ENCODE measurements at regions not wholly inside any gene's neighbourhood (a gene's known extent, or its start where the extent isn't known, plus 50 kb on each side); places are given as distances from the start of the nearest gene placed in this dataset.

GRCh38 chr7:45363669-45364068, 206.1 kb downstream of the RAMP3 start:
- no peak overlapping the region for H3K27ac ChIP-seq (replicated peaks)
- H3K4me3 ChIP-seq (replicated peaks; ENCODE audit: insufficient read depth, low read length) = no peak overlapping the region
- H3K27me3 ChIP-seq (ENCODE audit: insufficient read depth, poor library complexity, severe bottlenecking) = no peaks in the 10 kb centered on the region
- no peak for DNase-seq (ENCODE audit: low read depth in 1 of 2, low spot score in 1 of 2)
- TF ChIP-seq GABPA (IDR thresholded peaks at IDR 0.05; ENCODE audit: low read depth) (no peak), CTCF (IDR thresholded peaks at IDR 0.05; ENCODE audit: insufficient read depth, low read length) (no peak)

- TF ChIP-seq CTCF (IDR thresholded peaks at IDR 0.05; ENCODE audit: insufficient read depth, low read length) (no peak), POLR2AphosphoS5 (IDR thresholded peaks at IDR 0.05; ENCODE audit: low read depth) (no peak)
- H3K27ac ChIP-seq (replicated peaks) = no peak overlapping the region
- H3K4me3 ChIP-seq (replicated peaks; ENCODE audit: insufficient read depth, low read length) = no peak overlapping the region
- no peaks in the 10 kb centered on the region for H3K27me3 ChIP-seq (ENCODE audit: insufficient read depth, poor library complexity, severe bottlenecking)
- DNase-seq (ENCODE audit: low read depth in 1 of 2, low spot score in 1 of 2) = no peak
Observed at GRCh38 chr7:45365341-45365740, 207.8 kb downstream of the RAMP3 start.

- TF ChIP-seq REST (IDR thresholded peaks at IDR 0.05; ENCODE audit: insufficient replicate concordance, low read depth) = no peak
- TF ChIP-seq GABPA (IDR thresholded peaks at IDR 0.05; ENCODE audit: low read depth) = no peak
- no peak for TF ChIP-seq POLR2AphosphoS5 (IDR thresholded peaks at IDR 0.05; ENCODE audit: low read depth)
- TF ChIP-seq SPI1 (IDR thresholded peaks at IDR 0.05; ENCODE audit: borderline replicate concordance, low read depth) = no peak
- DNase-seq (ENCODE audit: low read depth in 1 of 2, low spot score in 1 of 2) = no peak
- Histone ChIP-seq H3K27ac (replicated peaks) (no peak overlapping the region), H3K4me3 (replicated peaks; ENCODE audit: insufficient read depth, low read length) (no peak overlapping the region), H3K27me3 (ENCODE audit: insufficient read depth, poor library complexity, severe bottlenecking) (no peaks in the 10 kb centered on the region)
Observed at GRCh38 chr7:45366475-45366874, 207.7 kb upstream of the ADCY1 start.

GRCh38 chr7:45367026-45367425, 207.1 kb upstream of the ADCY1 start:
- no peak for DNase-seq (ENCODE audit: low read depth in 1 of 2, low spot score in 1 of 2)
- H3K4me3 ChIP-seq (replicated peaks; ENCODE audit: insufficient read depth, low read length) = no peak overlapping the region
- H3K27me3 ChIP-seq (ENCODE audit: insufficient read depth, poor library complexity, severe bottlenecking) = no peaks in the 10 kb centered on the region
- no peak for TF ChIP-seq GABPA (IDR thresholded peaks at IDR 0.05; ENCODE audit: low read depth)
- no peak for TF ChIP-seq SPI1 (IDR thresholded peaks at IDR 0.05; ENCODE audit: borderline replicate concordance, low read depth)
- no peak overlapping the region for H3K27ac ChIP-seq (replicated peaks)

- TF ChIP-seq SPI1 (IDR thresholded peaks at IDR 0.05; ENCODE audit: borderline replicate concordance, low read depth) (no peak), POLR2AphosphoS5 (IDR thresholded peaks at IDR 0.05; ENCODE audit: low read depth) (no peak), GABPA (IDR thresholded peaks at IDR 0.05; ENCODE audit: low read depth) (no peak), REST (IDR thresholded peaks at IDR 0.05; ENCODE audit: insufficient replicate concordance, low read depth) (no peak), CTCF (IDR thresholded peaks at IDR 0.05; ENCODE audit: insufficient read depth, low read length) (no peak)
- H3K27me3 ChIP-seq (ENCODE audit: insufficient read depth, poor library complexity, severe bottlenecking) = no peaks in the 10 kb centered on the region
- H3K4me3 ChIP-seq (replicated peaks; ENCODE audit: insufficient read depth, low read length) = no peak overlapping the region
- DNase-seq (ENCODE audit: low read depth in 1 of 2, low spot score in 1 of 2) = no peak
- no peak overlapping the region for H3K27ac ChIP-seq (replicated peaks)
Observed at GRCh38 chr7:45368129-45368807, 205.9 kb upstream of the ADCY1 start.
